HG02759 (cell line): ENCODE measurements at regions not wholly inside any gene's neighbourhood (a gene's known extent, or its start where the extent isn't known, plus 50 kb on each side); places are given as distances from the start of the nearest gene placed in this dataset.

ENCODE experiments used
- ATAC-seq: cut with Tn5 transposase; IDR thresholded peaks from one replicate; pipeline ENCODE4 v1.9.1; 2021; ENCODE audit warnings: mild to moderate bottlenecking, moderate library complexity; ENCODE audit not compliant: unreplicated experiment

DNA sequence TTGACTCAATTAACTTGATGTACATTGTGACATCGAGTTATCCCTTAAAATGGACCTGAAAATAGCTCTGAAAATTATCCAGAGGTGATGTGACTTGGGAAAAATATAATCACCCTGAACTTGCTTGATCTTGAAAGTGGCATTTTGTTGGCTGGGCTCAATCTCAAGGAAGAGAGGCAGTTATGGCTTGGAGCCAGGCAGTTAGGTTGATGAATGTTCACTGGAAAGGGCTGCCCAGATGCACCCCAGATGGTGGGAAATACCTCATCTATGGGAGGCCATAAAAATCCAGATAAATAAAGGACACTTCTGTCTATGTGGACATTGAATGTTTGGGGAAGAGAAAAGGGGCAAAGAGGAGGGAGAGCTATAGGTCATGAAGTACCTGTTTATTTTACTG, 55.7 kb upstream of the OR5AN1 start:
- ATAC-seq, result no peak

DNA sequence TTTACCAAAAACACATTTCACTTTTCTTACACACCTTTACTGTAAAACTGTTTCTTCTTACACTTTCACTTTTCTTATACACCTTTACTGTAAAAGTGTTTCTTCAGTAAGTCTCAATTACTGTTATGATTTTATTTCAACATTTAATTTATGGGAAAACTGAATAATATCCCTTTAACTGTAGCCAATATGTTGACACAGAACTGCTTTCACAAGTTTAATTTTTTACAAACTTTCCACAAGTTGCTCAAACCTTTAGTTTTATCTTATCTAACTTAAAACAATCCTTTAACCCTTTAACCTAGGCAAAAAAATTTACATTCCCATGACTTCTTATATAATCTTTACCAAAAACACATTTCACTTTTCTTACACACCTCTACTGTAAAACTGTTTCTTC, 63.3 kb upstream of the OR5AN1 start:
- no peak for ATAC-seq

DNA sequence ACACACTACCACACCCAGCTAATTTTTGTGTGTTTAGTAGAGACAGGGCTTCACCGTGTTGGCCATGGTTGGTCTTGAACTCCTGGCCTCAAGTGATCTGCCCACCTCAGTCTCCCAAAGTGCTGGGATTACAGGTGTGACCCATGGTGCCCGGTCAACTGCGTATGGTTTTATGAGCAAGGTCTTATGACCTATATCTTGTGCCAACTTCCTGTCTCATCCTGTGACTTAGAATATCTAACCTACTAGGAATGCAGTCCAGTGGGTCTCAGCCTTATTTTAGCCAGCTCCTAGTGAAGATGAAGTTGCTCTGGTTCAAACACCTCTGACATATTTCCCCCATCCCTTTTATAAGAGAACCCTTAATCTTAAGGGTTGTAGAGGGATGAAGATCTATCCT, 66.1 kb upstream of the OR5AN1 start:
- ATAC-seq, result no peak

DNA sequence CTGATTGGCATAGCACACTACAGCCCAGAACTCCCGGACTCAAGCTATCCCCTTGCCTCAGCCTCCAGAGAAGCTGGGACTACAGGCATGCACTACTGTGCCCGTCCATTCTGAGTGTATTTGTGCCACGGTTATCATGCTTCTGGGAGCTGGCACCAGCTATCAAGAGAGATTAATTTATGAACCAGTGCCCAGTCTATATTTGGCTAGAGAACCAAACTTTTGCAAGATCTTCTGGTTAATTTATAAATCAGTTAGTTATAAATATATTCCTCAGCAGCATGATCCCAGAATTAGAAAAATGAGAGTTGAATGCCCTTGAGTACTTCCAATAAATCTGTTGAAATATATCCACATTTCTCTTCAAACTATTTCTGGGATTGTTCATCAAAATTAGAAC, 67.5 kb upstream of the OR5AN1 start:
- ATAC-seq, result no peak

DNA sequence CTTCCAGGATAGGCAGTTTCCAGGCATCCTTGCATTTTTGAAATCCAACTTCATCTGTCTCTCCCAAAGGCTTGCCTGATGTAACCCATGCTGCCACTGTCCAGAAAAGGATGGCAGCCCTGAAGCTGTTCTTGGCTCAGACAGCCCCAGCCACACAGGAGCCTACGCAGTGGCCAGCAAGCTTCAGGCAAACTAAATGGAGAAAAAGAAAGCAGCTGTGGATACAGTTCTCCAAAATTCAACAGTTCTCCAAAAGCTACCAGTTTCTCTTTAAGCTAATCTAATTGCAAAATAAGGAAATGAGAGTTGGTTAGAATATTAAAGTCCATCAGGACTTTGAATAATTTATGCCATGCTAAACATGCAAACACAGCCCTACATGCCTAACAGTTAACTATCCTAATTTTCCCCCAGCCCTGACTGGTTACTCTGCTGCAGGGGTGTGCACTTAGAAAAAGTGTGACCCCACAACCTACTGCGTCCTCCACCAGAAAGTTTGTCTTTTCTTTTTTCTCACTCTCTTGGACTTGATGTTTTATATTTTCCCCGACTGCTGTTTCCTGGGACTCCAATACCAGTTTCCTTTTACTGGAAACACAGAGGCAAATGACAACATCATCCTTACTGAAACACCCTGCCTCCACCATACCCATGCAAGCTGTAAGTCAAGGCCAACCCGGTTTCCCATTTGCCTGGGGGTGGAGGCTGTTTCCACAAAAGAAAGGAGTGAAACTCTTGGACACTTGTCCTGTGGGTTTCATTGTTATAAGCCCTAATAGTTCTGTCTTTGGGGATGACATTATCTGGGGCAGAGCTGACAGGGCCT, 69.1 kb upstream of the OR5AN1 start:
- no peak for ATAC-seq

DNA sequence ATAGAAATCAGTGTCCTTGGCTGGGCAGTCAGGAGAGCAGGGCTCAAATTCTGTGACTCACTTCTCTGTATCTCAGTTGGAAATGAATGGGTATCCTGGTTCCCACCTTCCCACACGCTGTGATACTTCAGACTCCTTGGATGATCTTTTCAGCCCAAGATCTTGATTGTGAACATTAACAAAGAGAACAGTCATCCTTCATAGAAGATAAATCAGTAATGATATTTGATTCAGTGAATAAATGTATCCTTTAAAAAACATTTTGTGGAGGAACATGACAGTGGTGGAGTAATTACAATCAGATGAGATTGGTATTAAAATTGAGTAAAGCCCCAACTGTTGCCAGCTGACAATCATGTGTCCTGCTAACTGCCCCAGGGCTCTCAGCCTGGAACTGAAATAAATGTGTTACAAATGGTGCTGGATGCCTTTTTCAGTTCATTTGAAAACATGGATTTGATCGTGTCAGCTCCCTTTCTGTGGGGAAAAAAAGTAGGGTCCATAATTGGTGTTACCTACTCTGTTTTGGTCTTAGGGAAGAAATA, 72.9 kb upstream of the OR5AN1 start:
- no peak for ATAC-seq

DNA sequence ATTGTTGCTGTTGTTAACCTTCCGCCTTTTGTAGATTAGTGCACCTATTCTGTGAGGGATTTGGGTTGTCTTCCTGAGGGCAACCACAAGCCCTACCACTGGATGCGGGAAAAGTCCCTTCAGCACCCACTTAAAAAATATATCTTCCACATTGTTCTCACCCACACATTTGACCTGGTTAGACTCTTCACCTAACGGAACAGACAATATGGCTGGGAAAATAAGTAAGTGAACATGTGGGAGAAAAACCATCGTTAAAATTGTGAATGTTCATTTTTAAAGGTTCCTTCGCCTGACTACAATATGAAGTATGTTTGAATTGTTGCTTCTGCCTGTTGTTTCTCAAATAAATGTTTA, 72.0 kb upstream of the MPEG1 start:
- ATAC-seq, result peak; percentile 21

DNA sequence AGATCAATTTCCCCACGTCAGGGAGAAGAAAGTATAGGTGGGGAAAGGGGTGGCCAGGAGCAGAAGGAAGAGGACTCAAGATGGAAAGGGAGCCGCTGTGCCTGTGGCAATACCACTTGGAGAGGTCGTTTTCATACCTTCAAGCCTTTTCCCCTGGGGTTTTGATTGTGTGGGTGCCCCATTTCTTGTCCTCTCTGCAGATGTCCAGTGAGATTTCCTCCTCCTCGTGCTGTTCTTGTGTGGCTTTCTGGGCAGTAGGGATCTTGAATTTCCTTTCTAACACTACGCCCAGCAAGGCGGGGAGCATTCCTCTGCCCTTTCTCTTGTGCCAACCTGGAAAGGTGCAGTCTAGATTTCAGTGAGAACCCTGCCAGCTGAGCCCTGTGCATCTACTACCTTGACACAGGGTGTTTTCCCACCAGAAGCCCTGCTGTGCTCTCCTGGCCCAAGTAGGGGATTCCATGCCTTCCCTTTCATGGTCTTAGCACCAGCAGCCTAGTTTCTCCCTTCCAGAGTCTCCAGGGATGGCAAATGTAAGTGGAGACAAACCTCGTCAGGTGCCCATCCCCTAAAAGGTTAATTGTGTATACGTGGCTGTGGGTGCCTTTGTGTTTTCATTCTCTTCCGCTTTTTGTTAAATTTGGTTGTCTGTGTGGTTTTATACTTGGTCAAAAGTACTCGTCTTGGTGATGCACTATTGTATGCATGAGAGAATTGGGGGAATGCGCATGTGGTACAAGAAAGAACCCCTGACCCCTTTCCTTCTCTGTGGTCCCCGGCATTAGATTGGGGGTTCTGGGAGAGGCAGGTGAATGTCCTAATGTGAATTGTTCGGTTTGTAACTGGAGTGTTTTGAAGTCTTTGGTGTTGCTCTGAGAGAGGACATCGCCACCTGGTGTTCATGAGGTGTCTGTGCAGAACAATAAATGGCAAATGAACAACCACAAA, 71.4 kb upstream of the MPEG1 start:
- peak; percentile 71 for ATAC-seq

DNA sequence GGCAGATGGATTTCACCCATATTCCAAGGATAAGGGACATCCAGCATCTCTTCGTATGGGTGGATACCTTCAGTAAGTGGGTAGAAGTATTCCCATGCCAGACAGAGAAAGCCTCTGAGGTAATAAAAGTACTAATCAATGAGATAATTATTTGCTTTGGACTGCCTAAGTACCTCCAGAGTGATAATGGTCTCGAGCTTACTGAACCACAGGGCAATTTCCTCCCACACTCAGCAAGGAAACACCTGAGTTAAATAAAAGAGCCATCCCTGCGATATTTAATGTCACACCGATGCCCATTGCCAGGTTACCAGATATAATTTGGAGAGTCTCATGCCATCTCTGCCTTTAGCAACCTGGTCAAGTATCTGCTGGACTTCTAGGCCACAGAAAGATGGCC, 70.6 kb upstream of the MPEG1 start:
- ATAC-seq, result no peak

DNA sequence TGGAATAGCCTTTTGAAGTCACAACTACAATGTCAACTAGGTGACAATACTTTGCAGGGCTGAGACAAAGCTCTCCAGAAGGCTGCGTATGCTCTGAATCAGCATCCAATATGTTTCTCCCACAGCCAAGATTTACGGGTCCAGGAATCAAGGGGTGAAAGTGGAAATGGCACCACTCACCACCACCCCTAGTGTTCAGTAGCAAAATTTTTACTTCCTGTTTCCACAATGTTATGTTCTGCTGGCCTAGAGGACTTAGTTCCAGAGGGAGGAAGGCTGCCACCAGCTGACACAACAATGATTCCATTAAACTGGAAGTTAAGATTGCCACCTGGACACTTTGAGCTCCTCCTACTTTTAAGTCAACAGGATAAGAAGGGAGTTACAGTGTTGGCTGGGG, 68.5 kb upstream of the MPEG1 start:
- no peak for ATAC-seq

DNA sequence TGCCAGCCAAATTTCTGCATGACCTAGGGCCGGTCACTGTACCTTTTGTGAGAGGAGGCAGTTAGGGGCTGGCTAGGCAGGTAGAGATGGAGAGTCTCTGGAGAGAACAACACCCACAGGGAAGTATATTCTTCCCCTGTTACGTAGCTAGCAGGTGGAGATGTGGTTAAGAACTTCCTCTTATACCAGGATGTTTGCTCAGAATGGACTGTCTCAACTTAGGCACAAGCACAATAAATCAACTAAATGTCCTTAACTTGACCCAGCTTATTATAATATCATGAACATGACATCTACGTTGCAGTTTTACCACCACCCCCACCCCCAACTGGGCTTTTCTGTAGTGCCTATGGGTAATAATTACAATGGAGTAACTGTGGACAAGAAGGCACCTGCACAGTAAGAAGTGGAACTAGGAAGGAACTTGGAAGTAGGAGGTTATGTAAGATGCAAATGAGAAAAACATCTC, 60.7 kb upstream of the MPEG1 start:
- peak; percentile 93 for ATAC-seq

DNA sequence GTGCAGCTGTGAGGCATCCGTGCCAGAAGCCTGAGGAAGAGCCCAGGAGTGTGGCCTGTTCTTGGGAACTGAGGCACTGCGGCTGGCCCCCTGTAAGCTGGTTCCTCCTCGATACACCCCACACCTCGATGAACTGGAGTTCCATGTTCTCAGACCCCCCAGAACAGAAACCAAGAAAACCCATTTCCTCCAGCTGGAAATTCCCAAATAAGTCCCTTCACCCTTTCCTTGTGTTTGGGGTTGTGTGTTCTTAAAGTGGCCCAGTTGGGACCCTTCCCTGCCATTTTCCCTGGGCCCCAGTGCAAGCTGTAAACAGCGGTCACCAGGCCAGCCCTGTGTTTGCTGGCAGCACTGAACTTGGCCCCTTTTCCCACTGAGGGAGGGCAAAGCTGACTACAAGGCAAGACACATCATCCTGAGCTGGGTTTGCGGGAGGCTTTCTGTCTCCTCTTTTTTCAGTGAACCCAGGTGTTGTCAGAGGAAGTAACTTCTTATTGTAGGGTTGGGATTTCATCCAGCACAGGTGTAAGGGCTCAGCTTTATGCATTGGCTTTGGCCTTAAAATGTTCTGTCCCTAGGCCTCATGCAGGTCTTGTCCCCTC, 60.1 kb upstream of the MPEG1 start:
- no peak for ATAC-seq

DNA sequence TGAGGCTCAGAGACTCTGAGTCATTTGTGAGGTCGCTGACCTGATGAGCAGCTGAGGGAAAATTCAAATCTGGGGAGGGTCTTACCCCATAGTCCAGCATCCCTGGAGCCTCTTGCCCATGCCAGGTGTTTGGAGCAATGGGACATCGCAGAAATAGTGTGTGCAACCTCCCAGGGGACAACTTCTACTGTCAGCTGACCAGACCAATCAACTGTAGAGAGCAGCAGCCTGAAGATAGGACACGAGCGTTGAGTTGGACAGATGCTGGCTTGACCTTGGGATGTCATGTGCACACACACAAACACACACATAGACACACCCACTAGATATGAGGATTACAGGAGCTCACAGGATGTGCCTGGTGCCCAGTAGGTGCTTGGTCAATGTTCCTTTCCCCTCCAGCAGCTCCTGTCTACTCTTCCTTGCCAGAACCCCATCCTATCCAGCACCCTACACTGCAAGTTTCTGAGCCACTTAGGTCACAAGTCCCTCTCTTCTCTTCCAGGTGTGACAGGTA, 59.1 kb upstream of the MPEG1 start:
- ATAC-seq, result no peak

DNA sequence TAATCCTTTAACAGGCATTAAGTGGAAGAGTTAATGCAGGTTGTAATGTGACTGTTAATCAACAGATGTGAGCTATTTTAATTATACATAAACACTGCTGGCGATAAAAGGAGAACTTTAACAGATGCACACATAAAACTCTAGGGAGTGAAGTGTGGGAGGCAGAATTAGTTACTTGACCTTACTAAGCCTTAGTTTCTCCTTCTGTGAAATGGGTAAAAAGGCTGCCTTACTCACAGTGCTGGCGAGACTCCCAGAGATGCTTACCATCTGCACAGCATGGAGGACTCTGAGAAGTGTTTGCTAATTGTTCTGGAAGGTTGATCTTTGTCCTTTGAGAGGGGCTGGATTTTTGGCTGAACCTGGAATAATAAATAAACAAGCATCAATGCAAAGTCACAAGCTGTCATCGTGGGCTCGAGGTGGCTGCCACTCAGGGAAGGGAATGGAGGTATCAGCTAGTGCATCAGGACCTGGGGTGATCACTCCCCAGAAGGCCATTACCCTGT, 58.6 kb upstream of the MPEG1 start:
- ATAC-seq, result no peak

DNA sequence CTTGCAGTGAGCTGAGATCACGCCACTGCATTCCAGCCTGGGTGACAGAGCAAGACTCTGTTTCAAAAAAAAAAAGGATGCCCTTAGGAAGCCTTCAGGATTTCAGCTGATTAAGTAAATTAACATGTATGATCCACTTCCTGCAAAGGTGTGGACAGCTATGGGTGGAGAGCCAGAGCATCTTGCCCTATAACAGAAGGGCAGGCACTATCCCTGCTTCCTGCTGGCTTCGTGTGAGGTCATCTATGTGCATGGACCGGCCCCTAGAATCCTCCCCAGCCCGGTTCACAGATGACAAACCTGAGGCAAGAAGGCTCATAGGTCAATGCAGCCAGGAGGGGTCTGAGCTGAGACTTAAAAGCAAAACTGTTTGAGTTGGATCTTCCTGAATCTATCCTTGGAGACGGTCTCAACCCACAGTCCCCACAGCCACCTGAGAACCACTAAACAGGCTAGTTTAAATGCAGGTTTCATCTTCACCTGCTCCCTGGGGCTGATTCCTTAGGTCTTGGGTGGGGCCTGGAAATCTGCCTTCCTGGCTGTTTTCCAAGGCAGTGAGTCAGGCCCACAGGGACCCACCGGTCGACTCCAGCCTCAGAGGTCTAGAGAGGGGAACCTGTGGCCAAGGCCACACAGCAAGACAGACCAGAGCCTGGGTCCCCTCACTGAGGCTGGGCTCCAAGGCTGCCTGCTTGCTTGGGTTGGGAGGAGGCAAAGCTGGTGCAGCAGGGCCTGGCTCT, 55.2 kb upstream of the MPEG1 start:
- ATAC-seq, result peak; percentile 13

DNA sequence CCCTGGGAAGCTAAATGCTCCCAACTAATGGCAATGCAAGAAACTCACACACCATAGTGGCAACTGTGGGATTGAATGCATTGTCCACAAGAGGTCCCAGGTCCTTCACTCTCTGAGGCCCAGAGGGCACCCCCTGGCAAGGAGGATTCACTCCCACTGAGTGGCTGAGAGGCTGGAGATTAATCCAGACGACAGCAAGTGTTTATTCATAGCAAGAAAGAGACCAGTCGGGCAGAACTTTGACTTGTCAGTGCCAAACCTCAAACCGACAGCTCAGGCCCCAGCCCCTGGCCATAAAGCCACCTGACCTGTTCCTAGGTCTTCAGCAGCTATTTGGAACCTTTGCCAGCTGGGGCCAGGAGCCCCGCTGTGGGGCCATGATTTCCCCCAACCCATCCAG, 54.5 kb upstream of the MPEG1 start:
- peak; percentile 79 for ATAC-seq

DNA sequence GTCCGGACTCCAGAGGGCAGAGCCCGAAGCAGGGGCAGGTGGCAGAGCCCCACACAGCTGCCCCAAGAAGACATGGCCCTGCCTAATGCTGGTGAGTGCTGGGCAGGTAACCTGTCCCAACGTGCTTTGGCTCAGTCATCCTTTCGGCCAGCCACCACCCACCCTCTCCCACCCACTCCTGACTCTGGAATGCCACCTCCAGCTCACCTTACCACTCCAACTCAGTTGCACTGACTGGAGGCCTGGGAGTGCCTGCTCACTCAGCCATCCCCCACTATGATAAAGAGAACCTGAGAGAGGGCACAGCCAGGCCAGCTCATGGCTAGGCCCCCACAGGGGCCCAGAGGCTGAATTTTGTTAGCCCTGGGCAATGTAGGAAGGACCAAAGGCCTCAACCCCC, 53.8 kb upstream of the MPEG1 start:
- ATAC-seq, result no peak

DNA sequence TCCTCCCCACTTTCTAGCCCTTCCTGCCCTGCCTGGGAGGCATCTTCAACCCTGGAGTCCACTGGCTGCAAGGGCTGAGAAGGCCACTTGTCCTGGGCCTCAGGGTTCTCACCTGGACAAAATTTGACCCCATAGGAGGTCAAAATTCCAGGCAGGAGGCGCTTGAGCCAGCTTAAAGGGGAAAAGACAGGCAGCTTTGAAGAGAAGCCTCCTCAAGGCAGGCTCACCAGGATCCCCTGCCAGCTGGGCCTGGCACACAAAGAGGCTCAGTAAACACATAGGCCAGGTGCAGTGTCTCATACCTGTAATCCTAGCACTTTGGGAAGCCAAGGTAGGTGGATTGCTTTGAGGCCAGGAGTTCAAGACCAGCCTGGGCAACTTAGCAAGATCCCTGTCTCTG, 53.0 kb upstream of the MPEG1 start:
- ATAC-seq, result no peak

DNA sequence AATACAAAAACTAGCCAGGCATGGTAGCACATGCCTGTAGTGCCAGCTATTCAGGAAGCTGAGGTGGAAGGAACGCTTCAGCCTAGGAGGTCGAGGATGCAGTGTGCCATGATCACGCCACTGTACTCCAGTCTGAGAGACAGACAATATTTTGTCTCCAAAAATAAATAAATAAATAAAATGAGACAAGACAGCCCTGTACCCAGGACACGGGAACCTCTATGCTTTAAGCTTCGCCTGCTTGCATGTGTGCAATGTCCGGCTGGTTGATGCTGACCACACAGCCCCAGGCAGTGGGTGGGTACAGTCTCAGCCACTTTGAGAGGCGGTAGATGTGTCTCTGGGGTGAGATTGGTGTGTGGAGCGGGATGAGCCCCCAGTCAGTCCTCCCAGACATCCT, 52.0 kb upstream of the MPEG1 start:
- ATAC-seq, result no peak

DNA sequence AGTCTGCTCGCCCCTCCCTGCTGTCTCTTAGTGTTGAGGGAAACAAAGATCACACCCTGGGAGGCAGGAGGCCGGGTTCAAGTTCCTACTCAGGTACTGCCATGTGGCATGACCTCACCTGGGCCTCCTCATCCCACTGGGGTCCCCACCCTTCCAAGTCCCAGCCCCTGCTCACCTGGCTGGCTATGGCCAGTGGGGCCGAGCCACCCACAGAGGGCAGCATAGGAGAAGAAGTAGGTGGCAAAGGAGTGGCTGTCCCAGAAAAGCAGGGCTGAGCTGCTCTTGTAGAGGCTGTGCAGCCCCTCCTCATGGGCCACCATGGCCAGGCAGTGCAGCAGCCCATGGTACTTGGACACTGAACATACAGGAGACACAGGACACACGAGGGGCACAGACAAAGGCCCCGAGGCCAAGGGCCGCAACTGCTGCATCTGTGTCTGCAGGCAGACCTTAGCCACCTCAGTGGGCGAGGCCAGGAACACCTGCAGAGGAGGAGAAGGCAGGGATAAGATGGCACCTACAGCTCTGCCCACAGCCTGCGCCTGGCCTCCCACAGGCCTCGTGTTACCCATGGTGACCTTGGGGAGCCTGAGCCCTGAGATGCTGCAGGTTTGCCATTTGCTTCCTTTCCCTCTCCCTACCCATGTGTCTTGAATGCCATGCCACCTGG, 50.6 kb upstream of the MPEG1 start:
- ATAC-seq, result no peak
